GM08714 (cell line): ENCODE measurements at regions not wholly inside any gene's neighbourhood (a gene's known extent, or its start where the extent isn't known, plus 50 kb on each side); places are given as distances from the start of the nearest gene placed in this dataset.

Source experiments
- H3K4me3 ChIP-seq: fragments of 200-500 bp; sonication (Bioruptor generic); 2 replicates; pipeline ENCODE4 v1.5.1; 2014; ENCODE audit warnings: mild to moderate bottlenecking, low read length, inconsistent platforms
- ZNF274 ChIP-seq: IDR thresholded peaks from 2 replicates; pipeline ENCODE4 v1.6.1; 2012; ENCODE audit warnings: mild to moderate bottlenecking, low read depth, low read length

DNA sequence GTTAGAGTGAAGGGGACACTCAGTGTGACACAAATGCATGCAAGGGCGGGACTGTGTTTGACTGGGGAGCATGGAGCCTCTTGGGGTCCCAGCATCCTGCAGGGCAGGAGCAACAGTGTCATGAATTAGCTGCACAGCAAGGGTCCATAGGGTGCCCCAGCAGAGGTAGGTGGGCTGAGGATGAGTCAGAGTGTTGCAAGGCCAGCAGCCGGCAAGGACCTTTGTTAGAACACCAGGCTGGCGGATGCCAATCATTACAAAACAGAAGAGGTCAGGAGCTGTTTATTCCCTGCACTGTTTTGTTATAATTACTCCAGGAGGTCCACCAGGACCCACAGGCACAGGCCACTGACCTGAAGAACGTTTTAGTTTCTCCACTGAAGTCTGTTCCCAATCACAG, 362.2 kb upstream of the DUSP10 start:
- no peak for TF ChIP-seq ZNF274

DNA sequence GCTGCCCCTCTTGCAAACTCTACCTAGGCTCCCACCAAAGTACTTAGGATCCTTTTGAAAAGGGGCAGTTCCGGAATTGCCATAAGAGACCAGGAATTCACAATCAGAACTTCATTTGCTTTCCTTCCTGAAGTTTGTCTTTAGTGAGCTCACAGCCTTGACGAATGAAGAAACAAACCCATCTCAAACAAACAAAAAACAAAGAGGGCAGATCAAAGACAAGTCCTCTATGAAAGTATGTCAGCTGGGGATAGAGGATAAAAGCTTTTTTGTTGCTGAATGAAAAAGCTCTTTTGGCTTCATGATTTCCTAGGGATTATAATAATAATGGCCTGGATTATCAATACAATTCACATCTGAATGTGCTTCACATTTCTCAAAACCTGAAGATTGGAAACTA, 357.9 kb upstream of the DUSP10 start:
- no peak overlapping the region for H3K4me3 ChIP-seq
- no peak for TF ChIP-seq ZNF274

More for the DNA sequence above, 362.2 kb upstream of the DUSP10 start:
- no peak overlapping the region for H3K4me3 ChIP-seq

DNA sequence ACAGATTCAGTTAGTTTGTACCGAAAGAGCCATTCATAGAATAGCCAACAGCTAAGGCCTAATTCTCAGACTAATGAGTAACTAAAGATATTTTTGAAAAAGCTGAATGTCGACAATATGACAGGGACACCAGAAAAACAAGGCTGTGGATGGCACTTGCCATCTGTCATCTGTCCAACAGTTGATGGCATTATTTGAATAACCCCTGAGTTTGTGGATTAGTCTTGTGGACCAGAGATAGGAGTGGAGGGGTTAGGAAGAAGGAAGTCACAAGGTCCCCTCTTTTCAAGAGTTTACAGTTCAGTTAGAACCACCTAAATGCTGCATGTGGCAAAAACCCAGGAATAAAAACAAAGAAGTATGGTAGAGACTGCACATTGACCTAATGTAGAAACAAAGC, 356.5 kb upstream of the DUSP10 start:
- no peak overlapping the region for H3K4me3 ChIP-seq
- no peak for TF ChIP-seq ZNF274

DNA sequence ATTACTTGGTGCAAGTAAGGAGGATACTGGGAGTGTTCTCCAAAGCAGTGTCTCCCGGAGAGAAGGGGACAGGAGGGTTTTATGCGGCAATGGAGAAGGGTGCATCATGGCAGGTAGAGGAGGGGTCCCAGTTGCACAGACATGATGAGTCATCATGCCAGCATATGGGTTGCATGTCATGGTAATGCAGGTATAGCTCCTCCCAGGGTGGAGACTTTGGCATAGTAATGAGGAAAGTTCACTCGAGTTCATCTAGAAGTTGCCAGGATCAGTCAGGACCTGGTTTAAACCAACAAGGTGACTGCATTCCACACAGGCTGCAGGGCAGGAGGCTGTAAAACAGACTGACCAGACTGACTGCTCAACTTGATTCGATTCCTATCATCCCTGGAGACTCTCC, 355.7 kb upstream of the DUSP10 start:
- H3K4me3 ChIP-seq: no peak overlapping the region
- TF ChIP-seq ZNF274: no peak

DNA sequence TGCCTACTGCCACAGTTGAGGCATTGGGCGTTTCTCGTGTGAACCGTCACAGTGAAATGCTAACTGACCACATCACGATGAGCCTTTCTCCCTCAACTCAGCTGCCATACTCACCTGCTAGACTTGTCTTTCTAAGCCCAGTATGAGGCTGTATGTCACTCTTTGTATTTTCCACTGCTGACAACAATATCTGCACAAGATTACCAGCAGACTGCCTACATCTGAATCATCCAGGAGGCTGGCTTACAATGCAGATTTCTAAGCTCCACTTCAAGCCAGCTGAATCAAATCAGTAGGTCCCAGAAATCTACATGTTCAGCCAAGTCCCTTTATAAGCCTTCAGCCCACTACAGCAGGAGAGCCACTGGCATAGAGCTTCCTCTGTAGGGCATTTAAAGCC, 355.0 kb upstream of the DUSP10 start:
- no peak for TF ChIP-seq ZNF274
- no peak overlapping the region for H3K4me3 ChIP-seq

DNA sequence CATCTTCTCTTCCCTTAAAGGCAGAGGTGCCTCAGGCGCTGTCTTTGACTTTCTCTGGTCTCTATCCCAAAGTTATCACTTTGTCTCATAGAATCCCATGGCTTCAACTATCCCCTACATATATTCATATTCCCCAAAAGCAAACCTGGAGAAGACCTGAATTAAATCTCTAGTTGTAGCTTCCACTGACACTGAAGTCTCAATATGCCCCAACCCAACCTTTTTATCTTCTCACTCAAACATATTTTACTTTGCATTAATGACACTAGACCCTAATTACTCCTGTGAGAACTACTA, 354.5 kb upstream of the DUSP10 start:
- H3K4me3 ChIP-seq: no peak overlapping the region
- no peak for TF ChIP-seq ZNF274

DNA sequence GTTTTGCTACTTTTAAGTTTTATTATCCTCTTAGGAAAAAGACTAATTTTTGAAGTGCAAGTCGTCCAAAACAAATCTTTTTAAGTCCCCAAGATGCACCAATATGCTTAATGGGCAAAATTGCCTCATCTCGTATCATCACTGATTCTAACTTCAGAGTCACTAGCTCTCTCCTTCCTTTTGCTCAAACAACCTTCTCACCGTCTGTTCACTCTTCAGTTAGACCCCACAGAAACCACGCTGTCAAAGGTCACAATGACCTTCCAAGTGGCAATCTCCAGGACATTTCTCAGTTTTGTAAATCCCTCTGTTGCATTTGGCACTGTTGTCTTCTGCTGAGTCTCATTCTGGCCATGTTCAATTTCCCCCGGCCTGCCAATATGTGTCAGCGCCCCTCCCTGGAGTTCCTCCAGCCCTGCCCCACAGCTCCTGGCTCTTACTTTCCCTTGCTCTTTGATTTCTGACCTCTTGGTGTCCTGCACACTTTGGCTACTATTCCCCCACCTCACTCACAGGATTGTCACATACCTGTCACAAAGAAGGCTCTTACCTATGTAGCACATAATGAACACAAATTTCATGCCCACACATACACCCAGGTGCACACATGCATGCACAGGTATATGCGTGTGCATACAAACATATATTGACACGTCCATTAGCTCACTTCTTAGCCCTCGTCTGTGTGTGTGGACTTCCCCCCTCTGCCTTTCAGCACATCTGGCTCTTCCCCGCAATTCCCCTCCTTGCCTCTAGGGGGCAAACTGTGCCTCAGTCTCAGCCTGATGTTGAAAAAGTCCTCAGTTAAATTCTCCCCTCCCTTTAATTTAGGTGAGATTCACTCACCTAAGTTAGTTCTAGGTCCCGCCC, 354.0 kb upstream of the DUSP10 start:
- H3K4me3 ChIP-seq: no peak overlapping the region
- TF ChIP-seq ZNF274: no peak

DNA sequence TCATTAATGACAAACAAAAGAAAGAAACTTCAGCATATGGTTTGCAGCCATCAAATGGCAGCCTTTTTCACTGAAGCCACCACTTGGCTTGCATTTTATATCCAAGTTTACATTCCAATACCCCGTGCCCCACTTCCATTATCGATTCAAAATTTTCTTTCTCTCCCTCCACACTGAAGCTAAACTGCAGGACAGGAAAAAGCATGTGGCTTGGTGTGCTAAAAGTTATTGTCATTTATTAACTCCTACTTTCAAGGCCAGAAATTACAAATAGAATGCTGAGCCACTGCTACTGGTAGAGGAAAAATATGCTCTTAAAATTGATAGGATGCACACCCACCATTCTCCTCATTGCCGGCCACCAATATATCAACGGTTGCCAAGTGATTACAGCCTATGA, 351.6 kb upstream of the DUSP10 start:
- no peak overlapping the region for H3K4me3 ChIP-seq

DNA sequence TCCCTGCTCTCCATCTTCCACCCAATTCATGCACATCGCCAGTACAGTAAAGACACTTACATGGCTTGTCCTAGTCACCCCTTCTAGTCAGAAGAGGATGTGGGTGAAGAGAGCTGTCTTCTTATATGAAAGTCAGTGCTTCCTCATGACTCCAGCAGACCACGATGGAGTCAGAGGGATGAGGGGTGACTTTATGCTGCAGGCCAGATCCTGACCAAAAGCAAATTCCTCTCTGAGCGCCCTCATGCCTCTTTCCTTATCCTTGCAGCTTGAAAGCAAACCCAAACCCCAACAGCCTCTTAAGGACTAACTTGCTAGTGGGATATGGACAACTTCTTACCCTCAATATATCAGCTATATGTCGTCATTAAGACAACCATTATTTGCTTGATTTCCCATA, 348.2 kb upstream of the DUSP10 start:
- H3K4me3 ChIP-seq: no peak overlapping the region
- TF ChIP-seq ZNF274: no peak

More for the DNA sequence above, 351.6 kb upstream of the DUSP10 start:
- no peak for TF ChIP-seq ZNF274

DNA sequence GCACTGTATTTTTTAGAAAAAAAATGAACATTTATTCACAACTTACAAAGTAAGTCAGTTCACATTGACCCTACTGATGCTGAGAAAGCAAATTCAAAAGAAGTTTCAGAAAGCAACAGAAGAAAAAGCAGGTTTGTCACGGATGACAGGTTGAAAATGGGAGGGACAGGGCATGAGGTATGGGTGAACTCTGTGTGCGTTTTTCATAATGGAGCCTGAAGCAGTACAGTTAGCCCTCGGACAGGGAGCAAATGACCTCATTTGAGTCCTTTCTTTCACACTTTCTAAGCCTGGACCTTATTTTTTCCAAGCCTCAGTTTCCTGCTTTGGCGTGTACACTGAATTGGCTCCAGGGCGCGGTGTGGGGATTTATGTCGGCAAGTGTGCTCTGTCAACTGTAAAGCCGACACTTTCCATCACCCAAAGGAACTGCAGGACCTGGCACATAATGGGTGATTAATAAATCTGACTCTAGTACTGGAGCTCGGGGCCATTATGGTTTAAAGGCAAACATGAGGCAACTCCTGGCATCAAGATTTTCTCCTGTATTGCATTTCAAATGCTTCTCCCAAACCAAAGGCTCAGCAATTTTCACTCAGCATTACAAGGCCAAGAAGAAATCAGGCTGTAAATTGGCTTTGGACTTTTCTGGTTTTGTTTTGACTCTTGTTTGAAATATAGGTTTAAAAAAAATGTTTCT, 345.5 kb upstream of the DUSP10 start:
- TF ChIP-seq ZNF274: no peak
- H3K4me3 ChIP-seq: no peak overlapping the region

DNA sequence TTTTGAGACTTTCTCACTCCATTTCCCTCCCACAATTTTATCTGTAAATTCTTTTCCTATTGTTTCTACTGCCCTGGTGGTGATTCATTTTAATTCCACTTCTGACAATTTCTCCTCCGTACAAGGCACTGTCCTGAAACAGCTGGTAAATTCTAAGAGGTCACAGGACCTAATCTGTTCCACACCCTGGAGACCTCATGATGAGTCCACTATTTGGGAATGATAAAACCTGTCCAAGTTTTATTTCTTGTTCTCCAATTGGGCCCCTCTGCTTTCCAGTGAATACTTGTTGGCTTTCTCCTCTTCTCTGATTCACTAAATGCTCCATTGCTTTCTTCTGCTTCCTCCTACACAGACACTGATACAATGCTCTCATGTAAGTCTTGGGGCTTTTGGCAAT, 343.1 kb upstream of the DUSP10 start:
- no peak overlapping the region for H3K4me3 ChIP-seq
- TF ChIP-seq ZNF274: no peak

DNA sequence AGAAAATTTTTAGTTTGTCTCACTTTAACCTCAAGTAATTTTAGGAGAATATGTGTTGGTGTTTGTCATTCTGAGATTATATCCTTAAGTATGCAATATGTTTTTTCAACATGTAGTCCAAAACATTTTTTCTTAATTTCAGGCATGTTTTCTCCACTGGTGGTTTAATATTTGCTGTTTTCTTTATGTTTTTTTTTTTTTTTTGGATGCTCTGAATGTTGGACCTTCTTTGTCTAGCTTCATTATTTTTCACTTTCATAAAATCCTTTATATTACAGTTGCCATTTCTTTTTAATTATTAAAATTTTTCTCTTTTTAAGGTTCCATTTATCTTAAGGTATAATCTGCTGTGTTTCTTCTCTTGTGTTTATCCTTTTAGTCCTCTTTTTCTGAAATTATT, 342.2 kb upstream of the DUSP10 start:
- no peak overlapping the region for H3K4me3 ChIP-seq
- no peak for TF ChIP-seq ZNF274

DNA sequence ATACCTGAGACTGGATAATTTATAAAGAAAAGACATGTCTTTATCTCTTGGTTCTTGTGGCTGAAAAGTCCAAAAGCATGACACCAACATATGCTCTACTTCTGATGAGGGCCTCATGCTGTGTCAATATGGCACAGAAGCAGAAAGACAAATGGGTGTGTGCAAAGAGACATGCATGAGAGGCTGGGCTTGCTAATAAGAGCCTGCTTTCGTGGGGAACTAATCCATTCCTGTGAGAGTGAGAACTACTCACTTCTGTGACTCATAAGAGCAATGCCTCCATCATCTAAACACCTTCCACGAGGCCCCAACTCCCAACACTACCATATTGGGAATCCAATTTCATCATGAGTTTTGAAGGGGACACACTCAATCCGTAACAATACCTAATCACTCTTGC, 340.0 kb upstream of the DUSP10 start:
- no peak for TF ChIP-seq ZNF274
- H3K4me3 ChIP-seq: no peak overlapping the region

DNA sequence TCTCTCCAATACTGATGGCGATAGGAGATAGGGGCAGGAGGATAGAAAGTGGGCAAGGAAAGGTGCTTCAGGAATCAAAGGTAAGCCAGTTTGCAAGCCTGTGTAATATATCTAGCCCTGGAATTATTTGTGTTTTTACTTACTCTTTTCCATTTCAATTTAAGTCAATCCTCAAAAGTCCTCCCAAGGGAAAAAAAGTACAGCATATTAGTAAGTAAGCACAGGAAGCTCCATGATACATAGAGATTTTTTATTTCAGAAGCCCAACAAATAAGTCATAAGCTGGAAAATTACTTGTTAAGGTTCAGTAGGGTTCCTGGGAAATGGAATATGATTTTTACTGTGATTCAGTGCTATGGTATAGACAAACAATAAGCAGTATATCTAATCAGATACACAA, 337.7 kb upstream of the DUSP10 start:
- no peak for TF ChIP-seq ZNF274
- no peak overlapping the region for H3K4me3 ChIP-seq

DNA sequence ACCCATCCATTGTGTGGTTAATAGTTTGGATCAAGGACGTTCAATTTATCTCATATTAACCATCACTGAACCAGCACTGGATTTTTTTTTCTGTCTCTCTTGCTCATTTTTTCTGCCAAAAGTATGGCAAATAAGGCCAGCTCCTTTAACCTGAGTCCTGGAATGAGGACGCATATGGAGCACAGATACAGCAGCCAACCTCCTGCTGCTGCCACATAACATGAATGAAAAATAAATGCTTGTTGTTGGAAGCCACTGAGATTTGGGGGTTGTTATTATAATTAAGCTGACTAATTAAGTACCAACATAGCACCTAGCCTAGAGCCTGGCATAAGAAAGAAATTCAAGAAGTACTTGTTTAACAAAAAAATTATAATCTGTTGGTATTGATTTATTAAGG, 335.3 kb upstream of the DUSP10 start:
- no peak for TF ChIP-seq ZNF274
- H3K4me3 ChIP-seq: no peak overlapping the region
